GM12892 (cell line): ENCODE measurements at regions not wholly inside any gene's neighbourhood (a gene's known extent, or its start where the extent isn't known, plus 50 kb on each side); places are given as distances from the start of the nearest gene placed in this dataset.

Source experiments
- POLR2A ChIP-seq: IDR thresholded peaks from 2 replicates; pipeline ENCODE4 v1.6.1; 2011; ENCODE audit warnings: low read depth, low read length, control low read depth
- POLR2AphosphoS5 ChIP-seq: IDR thresholded peaks from 2 replicates; pipeline ENCODE4 v1.6.1; 2011; ENCODE audit warnings: low read depth, low read length, control low read depth

DNA sequence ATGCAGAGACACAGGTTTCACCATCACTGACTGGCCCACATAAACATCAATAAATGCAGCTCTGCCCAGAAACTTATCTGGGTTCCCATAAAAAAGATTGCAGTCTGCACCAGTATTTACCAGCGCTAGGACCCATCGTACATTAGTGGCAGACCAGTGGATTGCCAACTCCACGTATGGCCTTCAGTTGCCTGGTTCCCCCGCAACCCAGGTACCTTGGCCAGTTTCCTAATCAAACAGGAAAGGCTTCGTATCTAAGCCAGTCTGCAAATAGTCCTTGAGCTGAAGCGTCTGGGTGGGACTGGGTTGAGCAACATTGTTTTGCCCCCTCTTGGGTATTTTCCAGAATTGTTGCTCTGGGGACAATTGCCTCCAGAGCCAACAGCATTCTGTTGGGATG, 1639.3 kb downstream of the MRPL39 start:
- no peak for TF ChIP-seq POLR2AphosphoS5
- no peak for TF ChIP-seq POLR2A
